GM21360 (cell line): ENCODE measurements at regions not wholly inside any gene's neighbourhood (a gene's known extent, or its start where the extent isn't known, plus 50 kb on each side); places are given as distances from the start of the nearest gene placed in this dataset.
"Not testable (repeated sequence)": the region's sequence is repeated elsewhere in the genome, so short reads cannot be mapped to it uniquely, and the experiment has no call there.

Experiments used
- ATAC-seq: cut with Tn5 transposase; IDR thresholded peaks from one replicate; pipeline ENCODE4 v1.9.1; 2021; ENCODE audit warnings: mild to moderate bottlenecking, moderate library complexity; ENCODE audit not compliant: unreplicated experiment

GRCh38 chr1:99534638-99534930, 111.3 kb upstream of the PALMD start:
- ATAC-seq: no peak

GRCh38 chr1:99535470-99536164, 110.3 kb upstream of the PALMD start:
- ATAC-seq: no peak

- no peak for ATAC-seq
Observed at GRCh38 chr1:99537886-99538617, 107.9 kb upstream of the PALMD start.

- ATAC-seq: no peak
Observed at GRCh38 chr1:99538618-99538956, 107.3 kb upstream of the PALMD start.

GRCh38 chr1:99539131-99539530, 106.8 kb upstream of the PALMD start:
- ATAC-seq: no peak

- ATAC-seq: no peak
Observed at GRCh38 chr1:99540744-99541143, 105.2 kb upstream of the PALMD start.

GRCh38 chr1:99544328-99544727, 101.6 kb upstream of the PALMD start:
- ATAC-seq: no peak

GRCh38 chr1:99546432-99547416, 99.2 kb upstream of the PALMD start:
- ATAC-seq: no peak

GRCh38 chr1:99548943-99549605, 96.8 kb upstream of the PALMD start:
- no peak for ATAC-seq

GRCh38 chr1:99550198-99550597, 95.7 kb upstream of the PALMD start:
- ATAC-seq: no peak

GRCh38 chr1:99551812-99552614, 93.9 kb upstream of the PALMD start:
- no peak for ATAC-seq

- no peak for ATAC-seq
Observed at GRCh38 chr1:99553301-99553700, 92.6 kb upstream of the PALMD start.

- not testable (repeated sequence) for ATAC-seq
Observed at GRCh38 chr1:99553819-99554218, 92.1 kb upstream of the PALMD start.

- no peak for ATAC-seq
Observed at GRCh38 chr1:99554727-99555126, 91.2 kb upstream of the PALMD start.

- ATAC-seq: no peak
Observed at GRCh38 chr1:99557546-99558202, 88.2 kb upstream of the PALMD start.

- no peak for ATAC-seq
Observed at GRCh38 chr1:99559166-99559565, 86.7 kb upstream of the PALMD start.

- ATAC-seq: no peak
Observed at GRCh38 chr1:99560207-99561040, 85.5 kb upstream of the PALMD start.

- no peak for ATAC-seq
Observed at GRCh38 chr1:99561952-99562351, 84.0 kb upstream of the PALMD start.
